ENCODE measurements at regions not wholly inside any gene's neighbourhood (a gene's known extent, or its start where the extent isn't known, plus 50 kb on each side); places are given as distances from the start of the nearest gene placed in this dataset.

- no peak overlapping the region for H3K4me2 ChIP-seq (ENCODE audit: low read depth, low read length)
- FAIRE-seq (no peak), DNase-seq (ENCODE audit: low spot score) (no peak), ATAC-seq (no peak)
- no peaks in the 10 kb centered on the region for H3K79me2 ChIP-seq (ENCODE audit: insufficient read depth, low read length)
- H3K36me3 ChIP-seq (replicated peaks in 1 of 2; ENCODE audit: control insufficient read depth in 1 of 2, insufficient read depth in 2 of 2, low read length in 2 of 2), result no peaks in the 10 kb centered on the region
- H2AFZ ChIP-seq (ENCODE audit: low read length), result no peak overlapping the region
- no peaks in the 10 kb centered on the region for H3K27me3 ChIP-seq (ENCODE audit: control insufficient read depth in 1 of 2, insufficient read depth in 2 of 2, low read length in 2 of 2)
- no peak overlapping the region for H3K9ac ChIP-seq (ENCODE audit: insufficient read depth, low read depth, low read length)
- BruUV-seq (replicated peaks), result no TSS peak
- 5% methylated on average over 4 of the region's 4 CpGs for WGBS (ENCODE audit: low lambda C conversion rate)
- H3K4me3 ChIP-seq (replicated peaks in 1 of 3; ENCODE audit: insufficient read depth in 1 of 3, low read depth in 2 of 3, low read length in 3 of 3), result no peak overlapping the region
- in situ Hi-C loops (cut with HindIII; ENCODE audit: extremely low pct_ligation_motif_present, low pct_unique_long_range_greater_than_20kb) (no loop called here), intact Hi-C loops (cut with micrococcal nuclease; ENCODE audit: unreplicated experiment) (no loop called here)
- 0 out of 2 replicates have a peak, but pooled peaks cover under 1% of the 10 kb centered on the region for H3K9me3 ChIP-seq (ENCODE audit: low read length)
- POLR2A ChIA-PET, result no interaction called here
- H3K4me1 ChIP-seq (ENCODE audit: insufficient read depth, low read length), result no peaks in the 10 kb centered on the region
- CTCF ChIA-PET (ENCODE audit: low intra/inter-chr PET ratio, low total read pairs), result no interaction called here
- no peak overlapping the region for H3K27ac ChIP-seq (ENCODE audit: extremely low read length, insufficient read depth, low read length)
- no peaks in the 10 kb centered on the region for H4K20me1 ChIP-seq (ENCODE audit: insufficient read depth, low read length)
- TF ChIP-seq FOXO4 (CRISPR knock-in tag; conservative IDR thresholded peaks at IDR 0.05), result no peak
- no peak for TF ChIP-seq ZZZ3 (CRISPR knock-in tag; IDR thresholded peaks at IDR 0.05; ENCODE audit: borderline replicate concordance)
- TF ChIP-seq SRSF1 (optimal IDR thresholded peaks at IDR 0.05; ENCODE audit: low read depth, low read length), result no peak
- no peak for TF ChIP-seq SMAD3 (CRISPR knock-in tag; IDR thresholded peaks at IDR 0.05)
- TF ChIP-seq ZFP36 (IDR thresholded peaks at IDR 0.05; ENCODE audit: borderline replicate concordance, low read depth, low read length, partially characterized antibody), result no peak
- TF ChIP-seq HNRNPK (IDR thresholded peaks at IDR 0.05; ENCODE audit: low read depth, low read length, poor library complexity, severe bottlenecking), result no peak
- TF ChIP-seq, protein P1, sequence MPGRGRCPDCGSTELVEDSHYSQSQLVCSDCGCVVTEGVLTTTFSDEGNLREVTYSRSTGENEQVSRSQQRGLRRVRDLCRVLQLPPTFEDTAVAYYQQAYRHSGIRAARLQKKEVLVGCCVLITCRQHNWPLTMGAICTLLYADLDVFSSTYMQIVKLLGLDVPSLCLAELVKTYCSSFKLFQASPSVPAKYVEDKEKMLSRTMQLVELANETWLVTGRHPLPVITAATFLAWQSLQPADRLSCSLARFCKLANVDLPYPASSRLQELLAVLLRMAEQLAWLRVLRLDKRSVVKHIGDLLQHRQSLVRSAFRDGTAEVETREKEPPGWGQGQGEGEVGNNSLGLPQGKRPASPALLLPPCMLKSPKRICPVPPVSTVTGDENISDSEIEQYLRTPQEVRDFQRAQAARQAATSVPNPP (CRISPR knock-in tag; IDR thresholded peaks at IDR 0.05), result no peak
- TF ChIP-seq, protein P2, sequence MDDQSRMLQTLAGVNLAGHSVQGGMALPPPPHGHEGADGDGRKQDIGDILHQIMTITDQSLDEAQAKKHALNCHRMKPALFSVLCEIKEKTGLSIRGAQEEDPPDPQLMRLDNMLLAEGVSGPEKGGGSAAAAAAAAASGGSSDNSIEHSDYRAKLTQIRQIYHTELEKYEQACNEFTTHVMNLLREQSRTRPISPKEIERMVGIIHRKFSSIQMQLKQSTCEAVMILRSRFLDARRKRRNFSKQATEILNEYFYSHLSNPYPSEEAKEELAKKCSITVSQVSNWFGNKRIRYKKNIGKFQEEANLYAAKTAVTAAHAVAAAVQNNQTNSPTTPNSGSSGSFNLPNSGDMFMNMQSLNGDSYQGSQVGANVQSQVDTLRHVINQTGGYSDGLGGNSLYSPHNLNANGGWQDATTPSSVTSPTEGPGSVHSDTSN (CRISPR knock-in tag; IDR thresholded peaks at IDR 0.05; ENCODE audit: borderline replicate concordance), result no peak
- TF ChIP-seq ZNF709 (CRISPR knock-in tag; IDR thresholded peaks at IDR 0.05), result no peak
- no peak for TF ChIP-seq ZKSCAN5 (CRISPR knock-in tag; IDR thresholded peaks at IDR 0.05)
- TF ChIP-seq SP5 (CRISPR knock-in tag; IDR thresholded peaks at IDR 0.05; ENCODE audit: borderline replicate concordance, low read depth), result no peak
- TF ChIP-seq KDM6A (CRISPR knock-in tag; IDR thresholded peaks at IDR 0.05; ENCODE audit: low read depth), result no peak
- TF ChIP-seq XBP1 (CRISPR knock-in tag; IDR thresholded peaks at IDR 0.05), result no peak
- TF ChIP-seq ZSCAN5A (CRISPR knock-in tag; IDR thresholded peaks at IDR 0.05; ENCODE audit: borderline replicate concordance), result no peak
- no peak for TF ChIP-seq NBN (conservative IDR thresholded peaks at IDR 0.05)
- no peak for TF ChIP-seq ELF4 (CRISPR knock-in tag; IDR thresholded peaks at IDR 0.05; ENCODE audit: borderline replicate concordance)
- TF ChIP-seq ZNF549 (CRISPR knock-in tag; IDR thresholded peaks at IDR 0.05), result no peak
- TF ChIP-seq SRY (CRISPR knock-in tag; IDR thresholded peaks at IDR 0.05), result no peak
Observed at GRCh38 chr4:57544811-57545654, 434.8 kb upstream of the IGFBP7 start.

Measured in HepG2 (cell line).